GM21447 (cell line): ENCODE measurements at regions not wholly inside any gene's neighbourhood (a gene's known extent, or its start where the extent isn't known, plus 50 kb on each side); places are given as distances from the start of the nearest gene placed in this dataset.

ENCODE experiments used
- ATAC-seq: cut with Tn5 transposase; IDR thresholded peaks from one replicate; pipeline ENCODE4 v1.9.1; 2021; ENCODE audit not compliant: unreplicated experiment

DNA sequence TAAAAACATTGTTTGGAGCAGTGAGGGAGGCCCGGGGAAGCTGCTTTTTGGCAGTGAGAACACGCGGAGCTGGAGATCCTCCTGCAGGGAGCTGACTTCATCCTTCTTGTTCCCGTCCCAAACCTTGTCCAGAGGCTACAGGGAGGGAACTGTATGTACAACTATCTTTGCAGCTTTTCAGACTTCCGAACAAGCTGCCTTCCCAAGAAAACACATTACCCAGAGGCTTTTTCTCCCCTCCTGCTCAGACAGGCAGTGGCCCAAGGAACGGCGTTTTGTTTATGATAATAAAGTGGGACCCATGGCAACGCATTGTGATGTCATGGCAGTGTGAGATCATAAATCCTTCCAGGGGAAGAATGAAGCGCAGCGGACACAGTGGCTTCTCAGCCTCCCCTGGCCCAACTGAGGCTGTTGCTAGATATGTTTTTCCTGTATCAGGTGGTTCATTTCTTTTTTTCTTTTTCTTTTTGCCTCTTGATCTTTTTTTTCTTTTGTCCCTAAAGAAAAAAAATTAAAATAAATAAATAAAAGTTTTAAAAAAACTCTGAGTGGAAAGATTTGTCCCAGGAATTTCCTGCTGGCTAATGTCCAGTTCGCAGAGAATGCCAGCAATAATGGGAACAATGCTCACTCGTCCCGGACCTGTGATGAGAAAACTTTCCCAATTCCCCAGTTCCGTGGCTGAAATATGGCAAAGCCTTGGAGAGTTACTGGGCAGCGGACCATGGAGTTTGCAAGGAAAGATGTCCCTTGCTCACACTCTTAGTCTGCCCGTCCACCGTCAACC, 103.4 kb upstream of the MAP1LC3B2 start:
- no peak for ATAC-seq

DNA sequence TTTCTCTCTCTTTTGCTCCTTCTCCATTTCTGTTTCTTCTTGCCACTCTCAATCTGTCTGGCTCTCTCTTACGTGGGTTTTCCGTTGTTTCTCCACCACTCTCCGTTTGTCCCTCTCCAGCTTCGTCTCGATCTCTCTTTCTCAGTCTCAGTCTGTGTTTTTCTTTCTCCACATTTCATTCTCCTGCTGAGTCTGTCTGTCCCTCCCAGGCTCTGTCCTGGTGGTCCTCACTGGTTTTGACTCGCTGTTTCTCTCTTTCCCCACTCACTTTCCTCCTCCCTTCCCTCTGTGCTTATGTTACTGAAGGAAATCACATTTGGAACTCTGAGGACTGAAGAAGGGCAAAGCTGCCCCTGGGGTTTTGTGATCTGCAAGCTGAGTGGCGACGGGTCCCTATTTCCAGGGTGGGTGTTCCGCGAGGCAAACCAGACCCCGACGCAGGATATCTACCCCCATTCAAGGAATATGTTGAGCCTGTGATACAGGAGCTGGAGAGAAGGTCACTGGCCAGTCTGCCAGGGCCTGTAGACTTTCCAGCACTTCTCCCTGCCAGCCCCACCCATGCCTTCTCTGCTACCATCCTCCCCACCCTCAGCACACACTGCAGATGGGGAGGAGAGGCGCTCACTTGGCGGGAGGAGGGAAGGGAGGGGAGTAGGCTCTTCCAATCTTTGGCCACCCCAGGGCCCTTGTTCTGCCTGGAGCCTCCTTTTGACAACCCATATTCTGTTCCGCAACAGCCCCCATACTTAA, 102.7 kb upstream of the MAP1LC3B2 start:
- ATAC-seq = no peak

DNA sequence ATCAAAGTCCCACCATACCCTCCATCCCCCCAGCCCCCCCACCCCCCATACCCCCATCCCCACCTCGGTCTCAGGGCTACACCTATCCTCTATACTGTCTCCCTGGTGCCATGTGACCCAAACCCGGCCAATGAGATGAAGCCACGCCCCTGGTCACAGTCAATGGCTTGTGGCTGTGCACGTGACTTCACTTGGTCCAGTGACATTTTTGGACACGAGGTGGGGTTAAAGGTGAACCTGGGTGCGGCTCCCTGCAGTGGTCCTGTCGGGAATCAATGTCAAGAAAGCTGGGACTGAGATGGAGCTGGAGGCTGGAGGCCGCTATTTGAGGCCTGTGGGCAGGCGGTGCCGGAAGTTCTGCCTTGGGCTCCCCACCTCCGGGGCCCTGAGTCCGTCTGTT, 100.7 kb upstream of the MAP1LC3B2 start:
- ATAC-seq = no peak

DNA sequence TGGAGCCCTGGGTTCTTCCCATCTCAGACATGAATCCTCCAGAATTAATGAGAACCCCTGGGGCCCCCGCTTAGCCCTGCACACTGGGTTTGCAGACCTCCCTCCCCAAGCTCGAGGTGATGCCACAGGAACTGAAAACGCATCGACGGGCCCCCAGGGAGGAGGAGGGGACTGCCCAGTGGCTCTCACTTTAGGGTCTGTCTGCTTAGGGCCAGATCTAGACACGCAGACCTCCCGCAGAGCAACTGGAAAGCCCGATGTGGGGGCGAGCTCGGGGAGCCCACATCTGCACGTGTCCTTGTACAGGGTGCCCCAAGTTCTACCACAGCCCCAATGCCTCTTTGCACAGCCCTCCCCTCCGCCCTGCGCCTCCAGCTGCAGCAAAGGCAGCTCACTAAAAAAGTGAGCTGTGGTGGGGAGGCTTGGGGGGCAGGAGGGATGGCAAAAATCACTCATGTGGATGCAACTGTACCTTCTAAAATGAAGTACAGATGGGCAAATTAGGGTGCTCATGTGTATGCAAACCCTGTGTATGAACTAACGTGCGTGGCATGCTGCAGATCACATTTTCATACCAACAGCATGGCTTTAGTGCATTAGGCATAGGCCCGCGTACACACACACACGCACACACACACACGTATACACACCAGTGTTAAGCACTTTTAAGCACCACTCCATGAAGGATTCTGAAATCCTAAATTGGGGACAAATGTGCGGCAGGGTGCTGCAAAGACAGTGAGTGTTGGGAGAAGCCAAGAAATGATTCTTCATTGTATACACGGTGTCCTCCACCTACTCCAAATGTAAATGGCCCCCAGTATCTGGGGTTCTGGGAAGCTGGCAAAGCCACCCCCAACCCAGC, 99.9 kb upstream of the MAP1LC3B2 start:
- ATAC-seq = no peak

DNA sequence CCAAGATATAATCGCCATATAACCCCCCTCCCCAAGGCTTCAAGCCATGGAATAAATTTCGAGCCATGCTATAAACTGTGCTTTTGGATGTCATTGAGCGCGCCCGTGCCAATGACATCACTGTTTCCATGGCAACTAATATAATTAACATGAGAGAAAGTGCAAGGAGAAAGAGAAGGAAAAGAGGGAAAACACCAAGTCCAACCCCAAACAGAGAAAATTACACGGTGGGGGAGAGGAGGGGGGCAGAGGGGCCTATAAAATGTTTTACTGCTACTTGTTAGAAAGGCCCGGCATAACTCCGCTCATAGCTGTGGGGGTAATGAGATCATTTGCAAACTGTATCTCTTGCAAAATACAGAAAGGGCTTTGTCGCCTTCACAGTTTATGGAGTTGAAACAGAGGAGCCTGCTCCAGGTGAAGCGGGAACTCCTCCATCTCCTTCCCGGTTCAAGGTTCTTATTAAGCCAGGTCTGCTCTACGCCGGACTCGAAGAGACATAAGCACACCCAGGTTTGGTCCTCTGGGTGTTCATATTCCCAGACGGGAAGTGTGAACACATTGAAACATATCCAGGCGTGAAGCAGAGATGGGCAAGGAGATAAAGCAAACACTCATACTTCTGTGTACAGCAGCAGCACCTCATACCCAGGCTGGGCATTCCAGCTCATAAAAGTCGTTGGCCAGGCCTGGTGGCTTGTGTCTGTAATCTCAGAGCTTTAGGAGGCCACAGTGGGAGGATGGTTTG, 99.1 kb upstream of the MAP1LC3B2 start:
- no peak for ATAC-seq

DNA sequence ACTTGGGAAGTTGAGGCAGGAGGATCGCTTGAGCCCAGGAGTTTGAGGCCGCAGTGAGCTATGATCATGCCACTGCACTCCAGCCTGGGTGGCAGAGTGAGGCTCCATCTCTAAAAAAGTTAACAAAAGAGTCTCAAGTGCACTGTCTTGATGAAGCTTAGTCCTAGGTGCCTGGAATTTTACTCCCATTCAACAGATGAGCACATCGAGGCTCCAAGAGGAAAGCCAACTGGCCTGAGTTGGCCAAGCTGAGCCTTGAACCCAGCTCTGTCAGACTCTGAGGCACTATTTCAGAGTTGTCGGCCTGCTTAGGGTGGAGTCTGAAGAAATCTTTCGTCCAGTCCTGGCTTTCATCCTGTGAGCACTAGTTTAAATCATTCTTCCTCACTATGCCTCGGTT, 98.1 kb upstream of the MAP1LC3B2 start:
- no peak for ATAC-seq

DNA sequence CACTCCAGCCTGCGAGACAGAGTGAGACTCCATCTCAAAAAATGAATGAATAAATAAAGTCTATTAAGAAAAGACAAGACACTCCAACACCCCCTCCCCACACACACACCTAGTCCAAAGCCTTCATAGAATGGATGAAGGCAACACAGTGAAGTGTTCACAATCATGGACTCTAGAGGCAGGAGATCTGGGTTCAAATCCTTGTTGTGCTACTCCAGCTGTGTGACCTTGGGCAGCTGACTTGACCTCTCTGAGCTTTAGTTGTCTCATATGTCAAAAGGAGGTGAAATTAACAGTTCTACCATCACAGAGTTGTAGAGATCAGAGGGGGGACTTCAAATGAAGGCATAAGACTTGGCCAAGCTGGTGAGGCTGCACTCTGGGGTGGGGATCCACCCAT, 95.8 kb upstream of the MAP1LC3B2 start:
- ATAC-seq = no peak

DNA sequence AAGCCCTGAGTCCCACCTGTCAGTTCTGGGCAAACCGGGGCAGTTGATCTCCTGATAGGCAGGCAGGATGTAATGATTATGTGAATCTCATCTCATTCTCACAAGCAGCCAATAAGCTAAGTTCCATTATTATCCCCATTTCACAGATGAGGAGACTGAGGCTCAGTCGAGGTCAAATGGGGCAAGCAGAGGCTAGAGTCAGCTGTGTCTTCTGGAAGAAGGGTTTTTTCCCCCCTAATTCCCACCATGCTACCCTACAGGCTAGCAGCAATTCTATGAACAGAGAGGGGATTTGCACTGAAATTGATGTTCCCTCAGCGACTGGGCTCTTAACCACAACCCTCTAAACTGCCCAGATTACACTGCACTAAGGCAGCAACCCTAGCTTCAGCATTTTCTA, 93.8 kb upstream of the MAP1LC3B2 start:
- ATAC-seq = no peak

DNA sequence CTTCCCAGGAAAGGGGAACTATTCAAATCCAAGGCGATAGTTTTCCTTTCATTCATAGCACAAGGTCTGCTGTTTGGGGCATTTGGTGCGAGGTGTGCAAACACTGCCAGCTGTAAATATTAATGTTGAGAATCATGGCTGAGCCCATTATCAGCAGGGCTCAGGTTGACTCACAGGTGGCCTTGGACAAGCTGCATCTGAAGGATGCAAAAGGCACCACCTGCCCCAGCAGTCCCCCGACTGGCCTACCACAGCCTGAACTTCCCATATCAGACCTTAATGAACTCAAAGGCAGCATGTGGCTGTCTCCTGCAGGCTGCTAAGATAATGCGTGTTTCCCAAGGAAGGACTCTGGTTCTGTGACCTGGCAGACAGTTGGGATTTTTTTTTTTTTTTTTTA, 93.3 kb upstream of the MAP1LC3B2 start:
- ATAC-seq = no peak

DNA sequence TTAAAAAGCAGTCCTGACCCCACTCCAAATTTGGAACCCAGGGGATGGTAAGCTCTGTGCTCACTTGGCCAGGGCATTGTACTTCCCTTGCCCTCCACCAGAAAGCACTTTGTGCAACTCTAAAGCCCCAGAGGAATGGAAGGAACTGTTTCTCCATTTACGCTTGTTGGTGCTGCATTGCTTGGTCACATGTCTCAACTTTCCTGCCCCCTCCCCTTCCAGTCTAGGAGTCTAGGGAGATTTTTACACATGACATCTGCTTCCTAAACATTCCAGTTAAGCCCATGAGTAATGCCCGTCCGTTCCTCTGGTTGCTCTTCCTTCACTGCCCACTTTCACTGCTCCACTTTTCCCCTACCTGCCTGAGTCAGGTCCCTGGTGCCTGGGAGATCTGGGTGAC, 92.6 kb upstream of the MAP1LC3B2 start:
- ATAC-seq = no peak

DNA sequence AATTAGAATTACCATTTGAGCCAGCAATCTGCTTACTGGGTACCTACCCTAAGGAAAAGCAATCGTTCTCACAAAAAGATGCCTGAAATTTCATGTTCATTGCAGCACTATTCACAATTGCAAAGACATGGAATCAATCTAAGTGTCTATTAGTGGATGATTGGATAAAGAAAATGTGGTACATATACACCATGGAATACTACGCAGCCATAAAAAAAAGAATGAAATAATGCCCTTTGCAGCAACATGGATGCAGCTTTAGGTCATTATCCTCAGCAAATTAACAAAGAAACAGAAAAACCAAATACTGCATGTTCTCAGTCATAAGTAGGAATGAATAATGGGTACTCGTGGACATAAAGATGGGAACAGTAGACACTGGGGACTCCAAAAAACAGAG, 89.8 kb upstream of the MAP1LC3B2 start:
- no peak for ATAC-seq

DNA sequence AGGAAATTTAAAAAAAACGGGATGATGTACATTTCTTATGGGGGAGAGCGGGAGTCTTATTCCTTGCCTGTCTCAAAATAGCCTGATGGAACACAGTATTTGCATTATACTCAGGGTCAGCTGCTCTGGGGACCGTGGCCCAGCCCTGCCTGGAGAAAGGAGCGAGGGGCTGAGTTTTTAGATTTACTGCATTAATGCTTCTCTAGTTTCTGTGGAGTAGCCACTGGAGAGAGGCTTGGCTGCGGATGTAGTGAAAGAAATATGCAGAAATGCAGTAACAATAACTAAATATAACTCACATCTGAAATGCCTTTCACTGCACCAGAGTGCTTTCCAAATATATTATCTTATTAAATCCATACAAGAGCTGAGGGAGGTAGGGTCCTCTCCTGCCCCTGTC, 87.6 kb upstream of the MAP1LC3B2 start:
- ATAC-seq = no peak

DNA sequence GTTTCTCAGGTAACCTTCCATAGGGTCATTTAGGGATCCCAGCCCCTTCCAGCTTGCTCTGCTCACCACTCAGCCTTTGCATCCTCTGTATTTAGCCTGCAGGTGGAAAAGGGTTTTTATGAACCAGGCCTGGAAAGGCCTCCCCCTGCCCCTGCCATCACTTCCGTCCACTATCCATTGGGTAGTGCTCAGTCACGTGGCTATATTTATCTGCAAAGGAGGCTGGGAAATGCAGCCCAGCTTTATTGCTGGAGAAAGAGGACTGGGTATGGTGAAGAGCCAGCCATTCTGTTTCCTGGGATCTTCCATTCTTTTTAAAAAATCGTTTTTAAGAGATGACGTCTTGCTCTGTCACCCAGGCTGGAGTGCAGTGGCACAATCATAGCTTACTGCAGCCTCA, 87.0 kb upstream of the MAP1LC3B2 start:
- ATAC-seq = no peak

DNA sequence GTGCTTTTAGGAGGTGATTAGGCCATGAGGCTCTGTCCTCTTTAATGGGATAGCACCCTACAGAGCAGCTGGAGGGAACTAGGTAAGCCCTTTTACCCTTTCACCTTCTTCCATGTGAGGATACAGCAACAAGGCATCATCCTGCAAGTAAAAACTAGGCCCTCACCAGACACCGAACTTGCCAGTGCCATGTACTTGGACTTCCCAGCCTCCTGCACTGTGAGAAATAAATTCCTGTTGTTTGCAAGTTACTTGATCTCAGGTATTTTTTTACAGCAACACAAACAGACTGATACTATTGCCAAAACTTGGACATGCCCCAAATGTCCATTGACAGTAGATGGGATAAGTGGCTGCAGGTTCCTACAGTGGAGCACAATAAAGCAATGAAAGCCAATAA, 85.8 kb upstream of the MAP1LC3B2 start:
- ATAC-seq = no peak

DNA sequence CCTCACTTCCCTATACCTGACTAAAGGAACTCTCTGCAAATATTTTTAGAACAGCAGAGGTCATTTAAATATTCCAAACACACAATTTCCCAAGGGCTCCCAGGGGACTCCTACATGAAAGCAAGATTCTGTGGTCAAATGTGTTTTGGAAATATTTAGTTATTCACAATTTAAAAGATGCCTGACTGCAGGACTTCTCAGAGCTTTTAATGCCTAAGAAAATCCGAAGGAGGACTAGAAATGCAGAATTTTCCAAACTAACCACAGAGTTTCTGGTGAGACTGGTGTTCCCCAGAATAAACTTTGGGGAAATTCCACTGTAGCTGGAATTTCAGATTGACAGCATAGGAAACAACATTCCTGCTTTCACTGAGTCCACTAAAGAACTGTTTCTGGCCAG, 84.8 kb upstream of the MAP1LC3B2 start:
- ATAC-seq = no peak

DNA sequence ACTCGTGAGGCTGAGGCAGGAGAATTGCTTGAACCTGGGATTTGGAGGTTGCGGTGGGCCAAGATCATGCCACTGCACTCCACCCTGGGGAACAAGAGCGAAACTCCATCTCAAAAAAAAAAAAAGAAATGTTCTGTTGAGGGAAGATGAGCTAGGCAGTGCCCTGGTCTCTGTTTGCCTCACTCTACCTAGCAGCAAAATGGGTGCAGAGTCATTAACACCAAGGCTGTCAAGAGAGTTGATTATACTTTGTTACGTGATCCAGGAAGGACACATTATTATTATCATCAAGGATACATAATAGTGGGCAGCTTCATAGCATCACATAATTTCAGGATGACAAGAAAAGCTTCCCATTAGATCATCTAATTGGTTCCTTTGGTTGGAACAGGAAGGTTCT, 84.3 kb upstream of the MAP1LC3B2 start:
- ATAC-seq = no peak

DNA sequence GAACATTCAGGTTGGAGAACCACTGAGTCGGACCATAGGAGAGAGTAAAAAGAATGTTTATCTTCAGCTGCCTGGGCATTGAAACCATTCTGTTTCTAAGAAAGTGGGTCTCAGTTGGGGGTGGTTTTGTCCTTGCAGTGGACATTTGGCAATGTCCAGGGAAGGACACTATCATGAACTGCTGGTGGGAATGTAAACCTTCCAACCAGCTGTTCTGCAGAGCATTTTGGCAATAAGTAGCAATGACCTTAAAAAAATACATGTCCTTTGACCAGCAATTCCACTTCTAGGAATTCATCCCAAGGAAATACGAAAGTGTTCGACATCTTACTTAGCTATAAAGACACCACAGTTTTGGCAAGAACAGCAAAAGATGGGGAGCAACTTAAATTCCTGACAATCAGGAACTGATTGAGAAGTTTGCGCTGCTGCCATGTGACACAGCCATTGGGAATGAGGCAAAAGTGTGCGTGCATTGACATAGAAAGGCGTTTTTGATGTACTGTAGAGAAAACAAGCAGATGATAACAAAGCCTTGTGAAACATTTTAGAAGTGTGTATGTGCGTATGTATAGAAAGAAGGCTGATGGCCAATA, 82.9 kb upstream of the MAP1LC3B2 start:
- ATAC-seq = no peak

DNA sequence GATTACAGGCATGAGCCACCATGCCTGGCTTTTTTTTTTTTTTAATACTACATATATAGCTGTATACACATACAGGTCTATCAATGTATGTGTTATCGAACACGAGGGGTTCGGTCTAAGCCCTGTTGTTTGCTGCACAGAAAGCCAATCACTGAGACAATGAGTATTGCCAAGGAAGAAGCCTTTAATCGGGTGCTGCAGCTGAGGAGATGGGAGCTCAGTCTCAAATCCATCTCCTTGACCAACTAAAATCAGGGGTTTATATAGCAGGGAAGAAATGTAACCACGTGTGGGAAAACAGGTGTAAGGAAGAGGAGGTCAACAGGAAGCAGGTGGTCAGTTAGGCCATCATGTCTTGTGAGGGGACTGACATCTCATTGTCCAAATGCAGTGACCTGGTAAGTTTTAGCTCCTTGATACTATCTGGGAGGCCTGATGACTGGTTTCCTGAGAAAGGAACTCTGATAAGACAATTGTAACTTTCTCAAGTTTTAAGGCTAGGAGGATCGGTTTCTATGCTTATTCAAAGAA, 80.9 kb upstream of the MAP1LC3B2 start:
- ATAC-seq = no peak

DNA sequence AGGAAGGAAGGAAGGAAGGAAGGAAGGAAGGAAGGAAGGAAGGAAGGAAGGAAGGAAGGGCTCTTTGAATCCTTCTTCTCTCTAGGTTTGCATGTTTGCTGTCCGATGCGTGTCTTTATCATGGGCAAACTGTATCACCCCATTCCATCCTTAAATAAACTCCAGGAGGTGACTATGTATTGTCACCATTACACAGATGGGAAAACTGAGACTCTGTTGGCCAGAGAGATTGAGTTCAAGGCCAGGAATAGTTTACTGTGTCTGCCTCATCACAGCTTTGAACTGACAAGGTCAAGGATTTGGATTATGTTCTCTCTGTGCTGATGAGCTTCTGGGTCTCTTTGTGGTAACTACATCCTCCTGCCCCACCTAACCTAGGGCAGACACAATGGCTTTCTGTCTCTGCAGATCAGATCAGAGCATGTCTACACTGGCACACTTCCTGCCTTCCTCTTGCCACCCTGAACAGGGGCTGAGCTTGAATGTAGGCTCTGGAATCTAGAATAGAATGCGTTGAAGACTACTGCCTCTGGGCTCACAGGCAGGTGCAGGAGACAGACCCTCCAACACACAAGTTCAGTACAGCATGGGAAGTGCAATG, 78.9 kb upstream of the MAP1LC3B2 start:
- ATAC-seq = no peak

DNA sequence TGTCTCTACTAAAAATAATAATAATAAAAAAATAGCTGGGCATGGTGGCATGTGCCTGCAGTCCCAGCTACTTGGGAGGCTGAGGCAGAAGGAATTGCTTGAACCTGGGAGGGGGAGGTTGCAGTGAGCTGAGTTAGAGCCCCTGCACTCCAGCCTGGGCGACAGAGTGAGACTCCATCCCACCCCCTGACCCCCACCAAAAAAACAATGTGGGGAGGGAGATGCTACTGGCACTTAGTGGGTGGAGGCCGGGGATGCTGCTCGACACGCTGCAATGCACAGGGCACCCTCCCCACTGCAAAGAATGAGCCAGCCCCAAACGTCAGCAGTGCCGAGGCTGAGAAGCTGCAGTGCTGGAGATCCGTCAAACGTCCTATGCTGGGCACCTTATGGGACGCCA, 77.5 kb upstream of the MAP1LC3B2 start:
- no peak for ATAC-seq
